ENCODE measurements at regions not wholly inside any gene's neighbourhood (a gene's known extent, or its start where the extent isn't known, plus 50 kb on each side); places are given as distances from the start of the nearest gene placed in this dataset.

DNA sequence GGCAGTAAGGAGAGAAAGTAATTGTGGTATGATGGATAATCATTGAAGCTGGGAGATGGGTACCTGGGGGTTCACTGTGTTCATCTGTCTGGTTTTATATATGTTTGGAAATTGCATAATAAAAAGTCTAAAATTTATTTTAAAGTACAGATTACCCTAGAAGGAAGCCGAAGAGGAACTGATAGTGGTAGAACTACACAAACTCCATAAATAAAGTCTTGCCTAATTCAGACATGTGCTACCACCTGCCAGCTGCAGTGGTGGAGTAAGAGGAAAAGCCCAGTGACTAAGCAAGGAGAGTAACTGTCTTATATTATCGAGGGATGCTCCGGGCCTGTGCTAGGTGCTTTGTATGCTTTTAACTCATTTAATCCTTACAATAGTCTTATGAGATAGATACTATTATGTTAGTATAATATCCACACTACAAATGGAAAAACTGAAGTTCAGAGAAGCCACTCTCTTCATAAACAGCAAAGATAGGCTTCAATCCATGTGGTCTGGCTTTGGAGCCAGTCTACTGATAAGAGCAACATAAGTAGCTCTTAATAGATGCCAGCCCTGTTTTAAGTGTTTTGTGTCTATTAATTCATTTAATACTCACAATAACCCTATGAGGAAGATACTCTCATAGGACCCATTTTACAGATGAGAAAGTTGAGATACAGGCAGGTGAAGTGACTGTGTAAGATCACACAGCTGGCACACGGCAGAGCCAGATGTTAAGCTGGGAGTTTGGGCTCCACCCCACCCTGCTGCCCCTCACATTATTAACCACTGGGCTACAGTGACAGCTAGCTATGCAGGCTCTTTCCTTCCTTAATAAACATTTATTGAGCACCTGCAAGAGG is 56.8 kb upstream of the HNRNPU start:
- Histone ChIP-seq H2AFZ (ENCODE audit: low read length) (no peak overlapping the region), H3K36me3 (ENCODE audit: insufficient read depth, low read length) (no peaks in the 10 kb centered on the region), H3K9me3 (ENCODE audit: insufficient read depth, low read depth, low read length) (no peaks in the 10 kb centered on the region), H3K4me1 (ENCODE audit: insufficient read depth, low read length, poor library complexity, severe bottlenecking) (peaks cover 4% of the 10 kb centered on the region), H3K27me3 (ENCODE audit: insufficient read depth, low read length, poor library complexity, severe bottlenecking) (no peaks in the 10 kb centered on the region), H3K4me2 (ENCODE audit: low read depth, low read length, poor library complexity, severe bottlenecking) (no peak overlapping the region), H3K4me3 (ENCODE audit: low read length, poor library complexity, severe bottlenecking) (no peak overlapping the region), H3K9me2 (replicated peaks; ENCODE audit: low read depth, low read length) (no peaks in the 10 kb centered on the region), H3K79me2 (ENCODE audit: insufficient read depth, low read length) (no peaks in the 10 kb centered on the region), H4K20me1 (ENCODE audit: insufficient read depth, low read length, poor library complexity, severe bottlenecking) (no peaks in the 10 kb centered on the region), H3F3A (ENCODE audit: low read depth) (no peaks in the 10 kb centered on the region), H3K9ac (ENCODE audit: low read depth, low read length, poor library complexity, severe bottlenecking) (no peak overlapping the region)
- no peak for TF ChIP-seq EZH2phosphoT487 (IDR thresholded peaks at IDR 0.05; ENCODE audit: borderline replicate concordance)
- TF ChIP-seq, protein P1, sequence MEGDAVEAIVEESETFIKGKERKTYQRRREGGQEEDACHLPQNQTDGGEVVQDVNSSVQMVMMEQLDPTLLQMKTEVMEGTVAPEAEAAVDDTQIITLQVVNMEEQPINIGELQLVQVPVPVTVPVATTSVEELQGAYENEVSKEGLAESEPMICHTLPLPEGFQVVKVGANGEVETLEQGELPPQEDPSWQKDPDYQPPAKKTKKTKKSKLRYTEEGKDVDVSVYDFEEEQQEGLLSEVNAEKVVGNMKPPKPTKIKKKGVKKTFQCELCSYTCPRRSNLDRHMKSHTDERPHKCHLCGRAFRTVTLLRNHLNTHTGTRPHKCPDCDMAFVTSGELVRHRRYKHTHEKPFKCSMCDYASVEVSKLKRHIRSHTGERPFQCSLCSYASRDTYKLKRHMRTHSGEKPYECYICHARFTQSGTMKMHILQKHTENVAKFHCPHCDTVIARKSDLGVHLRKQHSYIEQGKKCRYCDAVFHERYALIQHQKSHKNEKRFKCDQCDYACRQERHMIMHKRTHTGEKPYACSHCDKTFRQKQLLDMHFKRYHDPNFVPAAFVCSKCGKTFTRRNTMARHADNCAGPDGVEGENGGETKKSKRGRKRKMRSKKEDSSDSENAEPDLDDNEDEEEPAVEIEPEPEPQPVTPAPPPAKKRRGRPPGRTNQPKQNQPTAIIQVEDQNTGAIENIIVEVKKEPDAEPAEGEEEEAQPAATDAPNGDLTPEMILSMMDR (conservative IDR thresholded peaks at IDR 0.05; ENCODE audit: low read length): no peak

DNA sequence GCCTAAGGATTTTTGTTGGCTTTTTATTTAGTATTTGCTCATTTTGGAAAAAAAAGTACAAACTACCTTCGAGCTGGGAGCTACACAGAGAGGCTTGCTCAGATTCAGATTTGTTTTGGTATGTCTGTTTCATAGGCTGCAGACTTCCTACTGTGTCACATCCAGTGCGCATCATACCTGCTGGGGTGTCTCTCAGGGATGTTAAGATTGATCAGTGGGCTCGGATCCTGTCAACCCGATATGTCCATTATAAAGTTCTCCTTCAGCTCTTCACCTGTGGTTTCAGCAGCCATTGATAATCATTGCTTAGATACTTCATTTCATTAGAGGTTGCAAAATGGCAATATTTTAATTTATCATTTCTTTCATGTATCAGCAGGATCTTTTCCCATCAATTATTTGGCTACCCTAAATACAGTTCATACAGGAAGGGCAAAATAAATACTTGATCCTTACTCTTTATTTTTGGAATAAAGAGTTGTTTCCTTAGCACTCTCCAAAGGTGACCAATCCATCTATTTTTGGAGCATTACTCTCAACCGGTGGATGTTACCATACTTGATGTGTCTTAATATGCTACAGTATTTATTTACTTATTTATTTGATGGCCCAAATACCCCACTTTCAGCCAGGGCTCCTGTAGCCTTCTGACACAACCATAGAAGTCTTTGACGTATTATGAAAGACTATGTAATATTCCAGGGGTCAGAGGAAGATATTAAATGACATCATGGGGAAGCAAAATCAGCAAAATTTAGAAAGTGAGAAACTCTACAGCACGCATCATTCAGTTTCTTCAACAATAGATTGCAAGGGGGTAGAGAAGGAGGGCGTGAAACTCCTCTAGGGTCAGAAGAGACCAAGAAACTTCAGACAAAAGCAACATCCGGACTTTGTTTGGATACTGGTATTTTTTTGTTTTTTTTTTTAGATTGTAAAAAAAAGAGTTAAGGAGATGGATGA is 55.3 kb upstream of the HNRNPU start:
- Histone ChIP-seq H3K9ac (ENCODE audit: low read depth, low read length, poor library complexity, severe bottlenecking) (peak overlapping the region; percentile 47), H3K36me3 (ENCODE audit: insufficient read depth, low read length) (no peaks in the 10 kb centered on the region), H4K20me1 (ENCODE audit: insufficient read depth, low read length, poor library complexity, severe bottlenecking) (no peaks in the 10 kb centered on the region), H3K9me2 (replicated peaks; ENCODE audit: low read depth, low read length) (no peaks in the 10 kb centered on the region), H3K4me3 (ENCODE audit: low read length, poor library complexity, severe bottlenecking) (peak overlapping the region; percentile 70), H3K9me3 (ENCODE audit: insufficient read depth, low read depth, low read length) (no peaks in the 10 kb centered on the region), H3K79me2 (ENCODE audit: insufficient read depth, low read length) (no peaks in the 10 kb centered on the region), H2AFZ (ENCODE audit: low read length) (peak overlapping the region; percentile 91), H3K27me3 (ENCODE audit: insufficient read depth, low read length, poor library complexity, severe bottlenecking) (no peaks in the 10 kb centered on the region), H3K4me1 (ENCODE audit: insufficient read depth, low read length, poor library complexity, severe bottlenecking) (peaks cover 4% of the 10 kb centered on the region), H3K4me2 (ENCODE audit: low read depth, low read length, poor library complexity, severe bottlenecking) (peak overlapping the region; percentile 75), H3F3A (ENCODE audit: low read depth) (no peaks in the 10 kb centered on the region)
- no peak for TF ChIP-seq EZH2phosphoT487 (IDR thresholded peaks at IDR 0.05; ENCODE audit: borderline replicate concordance)
- TF ChIP-seq, protein P1 (conservative IDR thresholded peaks at IDR 0.05; ENCODE audit: low read length): no peak

DNA sequence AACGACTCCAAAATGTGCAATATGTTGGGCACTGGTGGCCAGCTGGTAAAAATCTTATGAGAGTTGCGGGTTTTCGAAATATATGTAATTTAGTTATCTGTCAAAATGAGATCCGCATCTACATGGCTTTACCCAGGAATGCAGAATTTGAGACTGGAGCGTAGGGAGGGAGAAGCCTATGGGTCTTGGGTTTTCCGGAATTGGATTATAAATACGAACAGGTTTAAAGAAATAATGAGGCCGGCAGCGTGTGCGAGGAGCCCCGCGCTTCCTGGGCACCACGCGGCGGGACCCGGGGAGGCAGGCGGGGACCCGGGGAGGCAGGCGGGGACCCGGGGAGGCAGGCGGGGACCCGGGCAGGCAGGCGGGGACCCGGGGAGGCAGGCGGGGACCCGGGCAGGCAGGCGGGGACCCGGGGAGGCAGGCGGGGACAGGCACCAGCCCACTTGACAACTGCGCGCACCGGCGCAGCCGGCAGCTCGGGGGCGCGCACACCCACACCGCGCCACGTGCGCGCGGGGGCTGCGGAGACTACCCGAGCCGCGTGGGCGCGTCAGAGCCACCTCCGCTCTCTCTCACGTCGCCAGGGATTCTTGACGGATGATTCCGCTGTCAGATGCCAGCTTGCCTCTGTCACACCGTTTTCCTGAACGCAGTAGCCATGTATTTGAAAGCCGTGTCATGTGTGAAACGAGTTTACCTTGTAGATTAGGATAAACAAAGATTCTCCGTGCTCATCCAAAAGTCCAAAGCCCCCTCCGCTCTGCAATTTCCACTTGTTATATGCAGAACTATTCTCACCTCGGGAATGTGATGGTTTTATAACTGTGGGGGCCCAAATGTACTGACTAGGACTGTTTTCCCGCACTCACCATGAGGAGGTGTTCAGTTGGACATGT is 54.3 kb upstream of the HNRNPU start:
- peak overlapping the region; percentile 70 for H3K4me3 ChIP-seq (ENCODE audit: low read length, poor library complexity, severe bottlenecking)
- no peaks in the 10 kb centered on the region for H3F3A ChIP-seq (ENCODE audit: low read depth)
- peaks cover 4% of the 10 kb centered on the region for H3K4me1 ChIP-seq (ENCODE audit: insufficient read depth, low read length, poor library complexity, severe bottlenecking)
- TF ChIP-seq EZH2phosphoT487 (IDR thresholded peaks at IDR 0.05; ENCODE audit: borderline replicate concordance): no peak
- TF ChIP-seq, protein P1 (conservative IDR thresholded peaks at IDR 0.05; ENCODE audit: low read length): no peak
- H4K20me1 ChIP-seq (ENCODE audit: insufficient read depth, low read length, poor library complexity, severe bottlenecking): no peaks in the 10 kb centered on the region
- H3K9me3 ChIP-seq (ENCODE audit: insufficient read depth, low read depth, low read length): no peaks in the 10 kb centered on the region
- peak overlapping the region; percentile 75 for H3K4me2 ChIP-seq (ENCODE audit: low read depth, low read length, poor library complexity, severe bottlenecking)
- H3K27me3 ChIP-seq (ENCODE audit: insufficient read depth, low read length, poor library complexity, severe bottlenecking): no peaks in the 10 kb centered on the region
- no peaks in the 10 kb centered on the region for H3K9me2 ChIP-seq (replicated peaks; ENCODE audit: low read depth, low read length)
- H2AFZ ChIP-seq (ENCODE audit: low read length): peak overlapping the region; percentile 91
- H3K79me2 ChIP-seq (ENCODE audit: insufficient read depth, low read length): no peaks in the 10 kb centered on the region
- peak overlapping the region; percentile 47 for H3K9ac ChIP-seq (ENCODE audit: low read depth, low read length, poor library complexity, severe bottlenecking)
- H3K36me3 ChIP-seq (ENCODE audit: insufficient read depth, low read length): no peaks in the 10 kb centered on the region

Measured in Loucy (cell line).